ENCODE measurements at regions not wholly inside any gene's neighbourhood (a gene's known extent, or its start where the extent isn't known, plus 50 kb on each side); places are given as distances from the start of the nearest gene placed in this dataset.

GRCh38 chr11:32028201-32028600, 62.7 kb upstream of the RCN1 start:
- Histone ChIP-seq H3K36me3 (ENCODE audit: control insufficient read depth, insufficient read depth, low read length) (no peaks in the 10 kb centered on the region), H3K27me3 (ENCODE audit: control insufficient read depth in 2 of 2, insufficient read depth in 2 of 2, low read length in 2 of 2) (peaks cover 4 to 8% of the 10 kb centered on the region in 2 experiments), H3K27ac (ENCODE audit: extremely low read depth, low read depth, low read length) (no peak overlapping the region), H3K4me3 (no peak overlapping the region), H2AFZ (ENCODE audit: low read depth, low read length) (no peak overlapping the region), H3K79me2 (ENCODE audit: control insufficient read depth, insufficient read depth, low read length) (no peaks in the 10 kb centered on the region), H3K4me2 (ENCODE audit: insufficient read depth, low read length) (no peak overlapping the region), H3K4me1 (replicated peaks in 1 of 2; ENCODE audit: control insufficient read depth in 2 of 2, insufficient read depth in 2 of 2, low read length in 2 of 2) (no peaks in the 10 kb centered on the region), H4K20me1 (replicated peaks; ENCODE audit: control insufficient read depth, insufficient read depth, low read length) (no peaks in the 10 kb centered on the region), H3K9me3 (replicated peaks; ENCODE audit: control insufficient read depth, insufficient read depth, low read depth, low read length) (no peaks in the 10 kb centered on the region), H3K9me1 (ENCODE audit: control insufficient read depth, insufficient read depth, low read length) (no peaks in the 10 kb centered on the region), H3K9ac (ENCODE audit: insufficient read depth in 1 of 2, low read depth in 2 of 2, low read length in 2 of 2) (no peak overlapping the region)
- ChIA-PET CTCF (ENCODE audit: low intra/inter-chr PET ratio) (no interaction called here), POLR2A (interaction anchor here (0.7 kb wide), 1 partner anchor 23 kb away, joined by 3 read pairs; no protein-coding TSS in a partner anchor)
- TF ChIP-seq ZNF124 (CRISPR knock-in tag; IDR thresholded peaks at IDR 0.05) (no peak), ZNF174 (CRISPR knock-in tag; IDR thresholded peaks at IDR 0.05) (no peak), ELF4 (CRISPR knock-in tag; IDR thresholded peaks at IDR 0.05) (no peak), POU5F1 (IDR thresholded peaks at IDR 0.05; ENCODE audit: borderline replicate concordance, low read depth, low read length, partially characterized antibody) (no peak), SP1 (CRISPR knock-in tag; IDR thresholded peaks at IDR 0.05) (no peak), KLF13 (tag; IDR thresholded peaks at IDR 0.05; ENCODE audit: borderline replicate concordance, low read depth) (no peak), SMARCB1 (IDR thresholded peaks at IDR 0.05; ENCODE audit: insufficient read length, low read depth) (no peak), ZNF384 (IDR thresholded peaks at IDR 0.05; ENCODE audit: low read depth, low read length) (no peak), NCOA6 (IDR thresholded peaks at IDR 0.05) (no peak)
- WGBS (ENCODE audit: insufficient coverage, low coverage, missing lambda C conversion rate) = 0% methylated on average over 4 of the region's 4 CpGs
- BruUV-seq (replicated peaks) = no TSS peak
- intact Hi-C loops (cut with micrococcal nuclease) = no loop called here
- ATAC-seq (no peak), DNase-seq (ENCODE audit: extremely low read depth in 1 of 4, low spot score in 3 of 4) (no peak), FAIRE-seq (no peak)
- in situ Hi-C loops (cut with MboI) = no loop called here
